Activated CD4-positive, CD25-positive, alpha-beta regulatory T cell treated with anti-CD3 and anti-CD28 coated beads, Interleukin-2, amount 50 U/mL, for 72 hours (primary cell): ENCODE measurements at regions not wholly inside any gene's neighbourhood (a gene's known extent, or its start where the extent isn't known, plus 50 kb on each side); places are given as distances from the start of the nearest gene placed in this dataset.
A peak's percentile ranks its signal among the peaks of the same experiment; 100 is the strongest.

Experiments used
- DNase-seq: peaks from one replicate; pipeline ENCODE4 v3.0.0; 2021

DNA sequence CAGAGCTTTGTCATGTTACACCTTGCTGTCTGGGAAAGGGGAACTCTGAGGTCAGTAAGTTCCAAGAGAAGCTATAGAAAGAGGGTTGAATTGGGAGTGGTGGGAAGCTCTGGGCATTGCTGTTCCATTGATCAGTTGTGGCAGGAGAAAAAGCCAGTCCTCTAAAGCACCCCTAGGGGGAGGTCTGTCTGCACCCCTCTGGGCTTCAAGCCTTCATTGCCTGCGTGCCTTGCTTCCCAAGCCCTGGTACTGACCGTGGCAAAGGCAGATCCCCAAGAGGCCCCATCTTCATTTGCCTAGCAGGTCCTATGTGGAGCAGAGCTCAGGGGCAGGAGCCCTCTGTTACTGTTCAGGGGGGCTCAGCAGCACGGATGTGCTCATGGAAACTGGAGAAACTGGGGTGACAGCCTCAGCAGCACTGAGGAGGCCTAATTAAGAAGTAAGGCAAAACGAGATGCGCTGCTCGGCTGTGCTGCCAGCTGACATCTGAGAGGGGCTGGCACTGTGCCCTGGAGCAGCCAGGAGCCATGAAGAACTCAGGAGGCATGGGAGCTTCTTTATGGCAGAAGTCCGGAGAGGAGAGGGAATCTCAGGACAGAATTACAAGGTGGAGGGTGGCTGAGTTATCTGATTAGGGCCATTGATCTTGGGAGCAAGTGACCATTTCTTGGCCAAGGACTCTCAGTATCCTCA lies 270.9 kb downstream of the RPLP1 start:
- DNase-seq, result no peak

DNA sequence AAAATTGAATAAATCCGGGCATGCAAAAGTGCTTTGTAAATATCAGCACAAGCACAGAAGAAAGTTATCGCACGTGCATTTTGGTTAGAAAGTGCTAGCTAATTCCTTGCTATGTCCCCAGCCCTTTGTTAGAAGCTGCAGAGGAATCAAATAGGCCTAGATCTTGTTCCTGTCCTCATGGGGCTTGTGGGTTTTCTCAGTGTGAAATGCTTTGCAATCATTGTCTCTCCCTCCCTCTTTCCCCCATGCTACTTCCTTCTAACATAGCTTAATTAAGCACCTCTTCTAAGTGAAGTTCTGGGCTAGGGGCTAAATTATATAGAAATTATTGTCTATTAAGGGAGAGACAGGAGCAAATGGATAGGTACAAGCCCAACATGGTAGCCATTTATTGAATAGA lies 271.7 kb downstream of the RPLP1 start:
- DNase-seq, result no peak

DNA sequence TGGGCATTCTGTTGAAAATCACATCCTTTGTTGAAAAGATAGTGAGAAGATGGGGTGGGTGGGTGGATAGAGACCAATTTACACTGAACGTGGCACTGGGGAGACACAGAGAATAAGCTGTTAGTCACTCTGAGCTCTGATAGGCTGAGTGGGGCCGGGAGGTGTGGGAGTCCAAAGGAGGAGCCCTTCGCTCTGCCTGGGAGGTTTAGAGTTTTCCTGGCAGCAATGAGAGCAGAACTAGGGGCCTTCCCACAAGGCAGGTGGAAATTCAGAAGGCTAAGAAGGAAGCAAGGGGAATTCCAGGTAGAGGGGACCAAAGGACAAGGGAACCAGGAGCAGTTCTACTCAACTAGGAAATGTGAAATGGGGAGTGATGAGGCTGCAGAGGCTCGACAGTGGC lies 272.7 kb downstream of the RPLP1 start:
- no peak for DNase-seq

DNA sequence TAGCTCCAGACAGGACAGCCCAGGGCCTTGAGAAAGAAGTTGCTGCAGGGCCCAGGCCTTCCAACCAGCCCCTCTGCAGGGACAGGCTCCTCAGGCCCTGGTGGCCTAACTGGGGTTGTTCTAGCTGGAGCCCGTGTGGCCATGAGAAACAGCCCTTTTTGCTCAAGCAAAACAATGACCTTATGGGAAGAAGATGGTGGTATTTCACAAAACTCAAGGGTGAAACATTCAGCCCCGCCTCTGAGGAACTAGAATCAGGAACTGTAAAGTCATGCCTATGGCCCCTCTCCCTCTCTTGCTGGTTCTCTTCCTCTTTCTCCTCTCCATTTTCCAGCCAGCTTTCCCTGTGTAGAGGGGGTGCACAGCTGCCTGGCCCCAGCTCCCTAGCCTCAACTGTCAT lies 273.3 kb downstream of the RPLP1 start:
- no peak for DNase-seq

DNA sequence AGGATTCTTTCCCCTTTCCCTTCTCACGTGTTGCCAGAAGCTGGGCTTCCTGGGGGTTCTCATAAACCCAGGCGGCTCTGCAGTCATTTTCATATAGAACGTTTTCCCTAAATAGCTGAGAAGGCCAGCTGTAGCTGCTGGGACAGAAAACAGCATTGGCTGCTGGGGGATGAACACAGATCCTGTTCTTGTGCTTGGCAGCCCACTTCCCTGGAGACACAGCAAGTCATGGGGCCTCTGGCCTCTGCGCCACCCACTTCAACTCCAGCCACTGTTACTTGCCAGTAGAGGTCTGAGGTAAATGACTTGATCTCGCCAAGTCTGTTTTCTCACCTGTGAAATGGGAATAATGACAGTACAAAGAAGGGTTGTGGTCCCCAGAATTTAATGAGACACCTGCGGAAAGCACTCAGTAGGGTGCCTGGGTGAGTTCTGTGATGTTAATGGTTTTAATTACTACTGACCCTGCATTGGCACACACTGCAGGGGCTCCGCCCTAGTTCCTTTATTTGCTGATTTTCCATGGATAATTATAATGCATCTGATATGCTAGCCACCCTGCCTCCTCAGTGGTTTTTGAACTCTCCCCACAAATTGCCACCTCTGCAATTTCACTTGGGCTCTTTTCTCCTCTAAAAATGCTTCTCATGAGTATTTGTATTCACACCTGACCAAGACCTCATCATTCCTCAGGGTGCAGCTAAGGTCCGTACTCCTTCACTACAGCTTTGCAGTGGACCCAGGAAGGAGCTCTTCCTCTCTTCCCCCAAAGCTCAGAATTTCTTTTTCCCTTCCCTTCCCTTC lies 274.7 kb downstream of the RPLP1 start:
- no peak for DNase-seq

DNA sequence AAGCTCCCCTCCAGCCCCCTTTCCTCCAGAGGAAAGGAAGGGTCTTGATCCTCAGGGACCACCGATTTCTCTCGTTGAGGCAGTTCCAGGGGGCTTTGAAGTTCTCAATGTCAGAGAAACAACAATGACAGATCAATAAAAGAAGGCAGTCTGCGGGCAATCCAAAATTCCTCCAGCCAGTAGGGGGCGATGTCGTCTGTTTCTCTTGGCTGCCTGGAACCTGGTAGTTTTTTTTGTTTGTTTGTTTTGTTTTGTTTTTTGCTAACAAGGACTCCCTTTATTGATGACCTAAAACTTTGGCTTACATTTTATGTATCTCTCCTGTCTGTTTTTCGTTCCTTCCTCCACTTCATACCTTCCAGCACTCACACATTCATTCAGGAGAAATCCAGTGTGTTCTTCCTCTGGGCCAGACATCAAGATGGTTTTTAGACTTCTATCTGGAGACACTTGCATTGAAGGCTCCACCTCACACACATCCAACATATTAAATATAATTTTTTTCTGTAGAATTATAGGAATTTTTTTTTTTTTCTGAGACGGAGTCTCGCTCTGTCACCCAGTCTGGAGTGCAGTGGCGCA lies 276.6 kb downstream of the RPLP1 start:
- peak; percentile 80 for DNase-seq

DNA sequence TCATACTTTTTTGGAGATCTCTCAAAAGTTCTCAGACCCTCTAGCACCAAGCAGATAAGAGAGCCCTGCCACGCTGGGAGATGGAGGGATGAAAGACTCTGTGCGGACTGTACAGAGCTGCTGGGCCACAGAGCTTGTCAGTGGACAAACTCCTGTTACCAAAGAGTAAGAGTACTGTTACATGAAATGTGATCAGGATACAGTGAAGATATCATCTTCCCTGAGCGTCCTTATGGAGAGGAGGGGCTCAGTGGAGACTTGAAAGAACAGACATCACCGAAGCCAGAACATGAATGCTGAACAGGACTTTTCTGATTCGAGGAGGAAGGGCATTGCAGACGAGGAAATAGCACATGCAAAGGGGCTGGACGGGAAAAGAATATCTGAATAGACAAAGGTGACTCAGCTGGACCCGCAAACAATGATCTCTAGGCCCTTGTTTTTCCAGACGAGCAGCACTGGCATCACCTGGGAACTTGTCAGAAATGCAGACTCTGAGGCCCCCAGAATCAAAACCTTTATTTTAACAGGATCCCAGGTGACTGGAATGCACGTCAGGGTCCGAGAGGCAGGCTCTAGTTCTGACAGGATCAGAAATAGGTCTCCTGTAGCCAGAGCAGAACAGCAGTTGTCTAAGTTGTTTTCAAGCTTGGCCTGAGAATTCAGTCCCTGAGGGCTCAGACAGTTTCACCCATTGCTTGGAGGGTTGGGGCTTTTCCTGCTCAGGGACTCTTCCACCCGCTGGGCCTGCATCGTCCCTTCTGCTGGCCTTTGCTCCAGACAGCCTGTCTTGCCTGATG lies 277.9 kb downstream of the RPLP1 start:
- DNase-seq, result no peak

DNA sequence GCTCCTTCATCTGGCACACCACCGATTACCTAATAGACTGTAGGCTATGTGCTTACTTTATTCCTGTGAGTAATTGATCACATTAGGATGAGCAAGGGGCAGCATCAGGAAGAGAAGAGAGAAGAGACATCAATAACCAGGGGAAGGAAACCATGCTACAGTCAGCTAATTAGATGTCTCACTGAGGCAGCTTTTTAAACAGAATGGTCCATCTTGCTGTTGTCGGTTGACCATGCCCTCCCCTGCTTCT lies 278.4 kb downstream of the RPLP1 start:
- DNase-seq, result no peak

DNA sequence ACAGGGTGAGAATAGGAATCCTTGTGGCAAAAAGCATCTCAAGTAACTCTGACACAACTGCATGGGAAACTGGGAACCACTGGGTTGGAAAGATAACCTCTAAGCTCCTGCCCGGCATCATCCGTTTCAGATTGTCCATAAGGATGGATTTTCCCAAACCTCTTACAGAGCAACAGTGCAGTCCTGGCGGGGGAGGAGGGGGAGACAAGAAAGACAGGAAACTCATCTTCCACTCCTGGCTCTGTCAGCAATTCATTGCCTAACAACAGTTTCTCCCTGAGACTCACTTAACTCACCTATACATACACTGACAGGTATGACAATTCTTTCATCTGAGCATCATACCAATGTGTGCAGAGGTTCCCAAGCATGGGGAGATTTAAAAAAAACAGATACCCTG lies 279.0 kb downstream of the RPLP1 start:
- DNase-seq, result no peak

DNA sequence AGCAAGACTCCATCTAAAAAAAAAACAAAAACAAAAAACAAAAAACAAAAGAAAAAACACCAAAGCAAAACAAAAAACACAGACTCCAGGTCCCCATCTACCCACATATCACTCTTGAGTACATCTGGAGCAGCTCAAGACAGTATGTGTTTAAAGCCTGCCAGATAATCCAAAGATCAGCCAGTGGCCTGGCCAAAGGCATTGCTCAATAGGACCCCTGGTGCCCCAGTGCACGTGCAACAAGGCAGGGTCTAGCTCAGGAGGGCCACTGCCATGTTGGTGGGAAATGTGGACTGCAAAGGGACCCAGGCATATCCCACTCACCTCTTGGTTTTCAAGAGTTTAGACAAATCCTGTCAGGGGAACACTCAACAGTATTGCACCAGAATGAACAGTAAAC lies 279.5 kb downstream of the RPLP1 start:
- DNase-seq, result no peak

DNA sequence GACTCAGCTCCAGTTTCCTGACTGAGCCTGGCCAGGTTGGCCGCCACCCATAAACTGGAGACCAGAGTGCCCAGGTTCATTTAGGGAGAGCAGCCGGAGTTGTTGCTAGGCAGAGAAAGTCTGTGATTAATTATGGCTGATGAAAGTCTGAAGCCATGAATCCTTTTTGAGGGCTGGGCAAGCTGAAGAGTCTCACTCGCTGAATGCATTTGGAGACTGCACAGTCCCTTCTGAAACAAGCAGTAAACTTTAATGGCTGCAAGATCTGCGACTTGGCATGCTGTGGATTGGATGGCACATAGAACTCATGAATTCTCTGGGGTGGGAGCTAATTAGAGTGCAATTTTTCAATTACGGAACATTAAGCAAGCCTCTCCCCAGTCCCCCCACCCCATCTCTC lies 282.1 kb downstream of the RPLP1 start:
- no peak for DNase-seq

DNA sequence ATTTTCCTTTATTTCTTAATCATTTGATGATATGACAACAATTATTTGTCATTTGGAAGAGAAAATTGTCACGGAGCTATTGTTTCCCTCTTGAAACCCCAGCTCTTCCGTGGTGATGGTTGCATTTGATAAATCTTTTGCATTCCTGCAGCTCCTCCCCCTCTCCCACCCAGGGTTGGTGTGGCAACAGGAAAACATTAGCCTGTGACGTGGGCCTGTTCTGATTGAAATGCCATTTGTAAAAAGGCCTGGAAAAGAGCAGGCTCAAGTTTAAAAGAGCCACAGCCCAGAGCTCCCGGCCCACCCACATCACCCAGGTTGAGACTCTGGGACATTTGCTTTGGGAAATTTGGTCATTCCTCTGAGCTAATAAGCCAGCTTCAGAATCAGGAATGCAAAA lies 282.5 kb downstream of the RPLP1 start:
- DNase-seq, result no peak

DNA sequence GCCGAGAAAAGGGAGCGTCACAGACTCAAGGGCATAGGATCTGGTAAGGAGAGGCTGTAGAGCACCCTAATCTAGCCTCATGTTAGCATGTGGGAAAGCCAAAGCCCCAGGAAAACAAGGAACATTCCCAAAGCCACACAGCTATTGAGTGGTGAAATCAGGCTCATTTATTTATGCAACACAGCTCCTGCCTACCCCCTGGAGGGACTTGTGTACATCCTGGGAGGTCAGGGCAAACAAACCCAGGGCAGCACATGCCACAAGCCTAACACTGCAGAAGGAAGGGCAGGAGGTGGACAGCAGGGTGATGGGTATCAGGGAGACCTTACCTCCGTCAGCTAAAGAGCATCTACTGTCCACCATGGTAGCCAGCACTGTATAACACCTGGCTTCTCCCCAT lies 283.5 kb downstream of the RPLP1 start:
- no peak for DNase-seq

DNA sequence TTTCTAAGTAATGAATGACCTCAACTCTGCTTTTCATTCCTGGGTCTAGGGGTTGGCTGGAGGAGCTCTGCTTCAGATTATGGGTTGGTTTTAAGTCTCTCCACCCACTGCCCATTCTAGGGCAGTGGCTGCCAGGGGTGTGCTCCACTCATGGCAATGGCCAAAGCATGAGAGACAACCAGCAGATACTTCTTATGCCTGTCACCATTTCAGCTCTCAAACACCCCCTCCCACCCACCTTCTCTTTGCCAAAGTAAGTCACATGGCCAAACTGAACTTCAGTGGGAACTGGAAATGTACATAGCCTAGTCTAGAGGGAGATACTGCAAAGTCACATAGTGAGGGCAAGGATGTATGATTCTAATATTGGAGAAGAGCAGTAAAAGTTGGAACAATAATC lies 285.3 kb downstream of the RPLP1 start:
- DNase-seq, result no peak

DNA sequence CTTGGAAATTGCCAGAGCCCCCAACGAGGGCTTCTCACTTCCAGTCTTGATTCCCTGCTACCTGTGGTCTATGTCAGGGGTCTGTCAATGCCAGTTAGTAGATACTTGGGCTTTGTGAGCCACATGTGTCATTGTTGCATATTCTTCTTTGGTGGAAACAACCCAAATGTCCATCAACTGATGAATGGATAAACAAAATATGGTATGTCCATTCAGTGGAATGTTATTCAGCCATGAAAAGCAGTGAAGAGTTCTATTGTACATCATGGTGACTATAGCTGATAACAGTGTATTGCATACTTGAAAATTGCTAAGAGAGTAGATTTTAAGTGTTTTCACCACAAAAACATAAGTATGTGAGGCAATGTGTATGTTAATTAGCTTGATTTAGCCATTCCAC lies 288.1 kb downstream of the RPLP1 start:
- no peak for DNase-seq

DNA sequence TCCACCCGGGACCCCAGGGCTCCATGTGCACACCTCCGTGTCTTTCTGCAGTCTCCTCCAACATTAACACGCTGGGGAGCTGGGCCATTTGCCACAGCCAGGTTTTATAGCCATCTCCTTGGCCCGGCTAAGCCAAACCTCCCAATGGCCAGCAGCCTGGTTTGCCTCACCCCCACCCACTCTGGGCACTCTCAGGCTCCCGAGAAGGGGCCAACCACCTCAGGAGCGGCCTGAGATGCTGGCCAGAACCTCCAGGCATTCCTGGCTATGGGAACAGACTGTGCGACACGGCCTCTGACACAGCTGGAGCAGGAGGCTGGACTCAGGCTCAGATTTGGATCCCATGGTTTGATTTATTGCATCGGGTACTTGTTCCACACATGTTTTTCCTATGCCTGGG lies 289.7 kb downstream of the RPLP1 start:
- DNase-seq, result no peak

DNA sequence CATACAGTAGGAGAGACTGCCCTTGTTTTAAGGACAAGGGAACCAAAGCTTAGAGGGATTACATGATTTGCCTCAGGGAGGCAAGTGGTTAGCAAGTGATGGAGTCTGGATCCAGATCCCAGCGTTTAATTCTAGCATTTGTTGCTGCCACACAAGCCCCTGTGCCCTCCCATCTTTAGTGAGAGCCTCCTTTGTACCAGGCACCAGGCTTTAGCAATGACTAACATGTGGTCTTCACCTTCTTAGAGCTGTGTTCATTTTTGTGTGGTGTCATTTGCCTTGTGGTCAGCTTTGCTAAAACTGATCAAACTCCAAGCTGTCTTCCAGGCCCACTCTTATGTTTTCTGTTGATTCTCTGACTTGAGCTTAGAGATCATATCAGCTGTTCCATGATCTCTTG lies 290.5 kb downstream of the RPLP1 start:
- DNase-seq, result no peak

DNA sequence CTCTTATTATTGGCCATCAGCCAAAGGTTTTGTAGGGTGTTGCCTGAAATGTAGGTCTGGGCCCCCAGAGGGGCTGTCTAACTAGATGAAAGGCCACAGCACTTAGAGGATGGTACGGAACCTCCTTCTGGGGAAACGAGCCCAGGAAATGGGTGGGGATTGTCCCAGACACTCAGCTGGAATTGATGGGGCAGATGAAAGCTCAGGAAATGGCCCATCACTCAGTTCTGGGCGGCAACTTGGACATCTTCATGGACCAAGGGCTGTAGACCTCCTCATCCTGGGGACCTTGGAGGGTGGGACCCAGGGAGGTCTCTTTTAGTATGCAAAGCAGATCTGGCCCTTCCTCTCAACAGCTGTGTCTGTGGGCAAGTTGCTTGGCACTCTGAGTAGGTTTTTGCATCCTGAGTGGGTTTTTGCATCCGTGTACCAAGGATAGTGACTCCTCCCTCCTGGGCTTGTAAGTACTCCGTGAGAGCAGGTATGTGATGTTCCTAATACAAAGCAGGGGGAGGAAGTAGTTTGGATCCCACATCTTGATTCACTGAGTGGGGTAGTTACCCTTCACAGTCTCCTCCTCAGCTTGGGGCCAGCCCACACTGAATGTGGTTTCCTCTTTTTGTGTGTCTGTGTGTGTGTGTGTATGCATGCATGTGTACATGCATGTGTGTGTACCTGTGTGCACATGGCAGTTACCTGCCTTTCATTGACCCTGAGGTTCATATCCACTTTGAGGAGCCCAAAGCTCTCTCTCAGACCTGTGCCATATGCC lies 292.0 kb downstream of the RPLP1 start:
- DNase-seq, result peak; percentile 19

DNA sequence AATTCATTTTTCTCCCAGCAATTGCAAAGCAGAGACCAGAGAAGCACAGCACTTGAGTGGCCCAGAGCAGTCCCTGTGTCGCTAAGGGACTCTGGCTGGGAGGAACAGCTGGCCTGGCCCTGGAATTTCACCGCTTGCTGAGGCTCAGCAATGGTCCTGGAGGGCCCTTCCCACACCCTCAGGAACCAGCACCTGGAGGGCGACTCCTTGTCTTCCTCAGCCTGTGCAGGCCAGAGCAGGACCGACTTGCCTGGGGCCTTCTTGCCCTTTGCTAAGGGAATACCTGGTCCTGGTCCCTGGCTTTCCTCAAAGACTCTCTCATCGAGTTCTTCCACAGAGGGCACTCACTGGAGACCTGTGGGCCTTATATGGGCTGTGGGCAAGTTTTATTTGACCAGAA lies 294.6 kb downstream of the RPLP1 start:
- peak; percentile 14 for DNase-seq

DNA sequence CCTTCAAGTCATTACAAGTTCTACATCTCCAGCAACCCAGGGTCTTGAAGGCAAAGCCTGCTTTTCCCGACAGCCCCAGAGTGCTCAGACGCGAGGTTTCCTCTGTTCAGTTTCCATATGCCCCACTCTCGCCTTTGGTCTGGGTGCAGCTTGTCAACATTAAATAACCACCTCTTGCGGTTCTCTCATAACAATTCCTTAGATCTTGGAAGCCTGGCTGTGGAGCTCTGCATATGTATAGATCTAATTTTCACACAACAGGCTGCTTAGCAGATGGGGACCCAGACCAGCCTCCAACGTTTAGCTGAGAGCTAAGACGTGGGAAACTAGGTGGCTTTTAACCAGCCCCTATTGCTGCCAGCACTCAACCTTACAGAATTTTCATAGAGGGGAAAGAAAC lies 295.5 kb downstream of the RPLP1 start:
- DNase-seq, result peak; percentile 8

DNA sequence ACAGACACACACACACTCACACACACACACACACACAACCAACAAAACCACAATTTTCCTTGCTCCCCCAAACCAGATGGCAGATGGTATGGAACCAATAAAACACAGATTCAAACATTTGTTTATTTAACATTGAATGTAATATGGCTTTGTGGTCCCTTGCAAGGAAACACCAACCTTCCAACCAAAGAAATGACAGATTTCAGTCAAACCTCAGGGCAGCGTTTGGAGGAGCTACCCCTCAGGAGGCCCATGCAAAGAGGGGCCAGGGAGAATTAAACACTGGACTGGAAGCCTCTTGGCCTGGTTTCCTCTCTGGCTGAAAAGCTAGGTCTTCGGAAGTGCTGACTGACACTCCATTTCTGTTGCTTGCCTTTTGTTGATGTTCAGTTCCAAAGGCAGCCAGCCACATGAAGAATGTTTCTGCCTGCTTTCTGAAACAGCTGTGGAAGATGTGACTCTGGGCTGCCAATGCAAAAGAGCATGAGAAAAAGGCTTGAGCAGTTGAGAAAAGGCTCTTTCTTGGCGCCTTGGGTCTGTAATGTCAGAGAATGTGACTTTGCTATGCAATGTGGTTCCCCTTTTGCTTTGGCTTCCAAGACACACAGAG lies 296.1 kb downstream of the RPLP1 start:
- peak; percentile 21 for DNase-seq

DNA sequence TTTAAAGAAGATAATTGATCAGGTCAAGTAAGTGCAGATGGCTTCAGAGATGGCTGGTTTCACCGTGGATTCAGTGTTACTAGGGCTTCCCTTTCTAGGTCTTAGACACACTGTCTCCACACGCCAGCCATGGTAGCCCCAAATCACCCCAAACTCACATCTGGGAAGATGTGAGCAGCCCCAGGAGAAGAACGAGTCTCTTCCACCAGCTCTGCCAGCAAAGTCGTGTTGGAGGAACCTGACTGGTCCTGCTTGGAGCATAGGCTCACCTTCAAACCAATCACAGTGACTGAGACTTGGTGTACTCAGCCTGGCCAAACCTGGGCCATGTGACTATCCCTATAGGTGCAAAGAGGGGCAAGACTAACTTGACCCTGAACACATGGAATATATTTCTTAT lies 296.7 kb downstream of the RPLP1 start:
- DNase-seq, result peak; percentile 15

DNA sequence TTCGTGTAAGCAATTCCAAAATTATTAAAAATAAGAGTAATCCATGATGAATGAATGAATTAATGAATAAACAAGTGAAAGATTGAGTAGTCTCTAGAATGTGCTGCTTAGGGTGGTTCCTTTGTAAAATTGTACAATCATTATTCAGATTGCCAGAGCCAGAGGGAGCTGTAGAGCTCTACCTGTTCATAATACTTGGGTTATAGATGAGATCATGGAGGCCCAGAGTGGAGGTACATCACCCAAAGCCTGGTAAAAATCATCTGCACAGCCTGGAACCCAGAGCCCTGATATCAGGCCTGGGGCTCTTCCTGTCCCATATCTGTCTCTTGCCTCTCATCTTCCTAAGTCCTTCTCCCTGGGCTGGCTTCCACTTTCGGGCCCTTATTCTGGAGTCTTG lies 297.2 kb downstream of the RPLP1 start:
- no peak for DNase-seq
